ENCODE measurements at regions not wholly inside any gene's neighbourhood (a gene's known extent, or its start where the extent isn't known, plus 50 kb on each side); places are given as distances from the start of the nearest gene placed in this dataset.

- no peak for TF ChIP-seq CTCF (conservative IDR thresholded peaks at IDR 0.05; ENCODE audit: low read depth, low read length)
- H3K4me3 ChIP-seq (ENCODE audit: low read depth, low read length), result no peak overlapping the region
- no peak for DNase-seq (ENCODE audit: low read depth)
These were observed 436.5 kb downstream of the SIPA1L2 start for GRCh38 chr1:232193451-232193783.

DNA sequence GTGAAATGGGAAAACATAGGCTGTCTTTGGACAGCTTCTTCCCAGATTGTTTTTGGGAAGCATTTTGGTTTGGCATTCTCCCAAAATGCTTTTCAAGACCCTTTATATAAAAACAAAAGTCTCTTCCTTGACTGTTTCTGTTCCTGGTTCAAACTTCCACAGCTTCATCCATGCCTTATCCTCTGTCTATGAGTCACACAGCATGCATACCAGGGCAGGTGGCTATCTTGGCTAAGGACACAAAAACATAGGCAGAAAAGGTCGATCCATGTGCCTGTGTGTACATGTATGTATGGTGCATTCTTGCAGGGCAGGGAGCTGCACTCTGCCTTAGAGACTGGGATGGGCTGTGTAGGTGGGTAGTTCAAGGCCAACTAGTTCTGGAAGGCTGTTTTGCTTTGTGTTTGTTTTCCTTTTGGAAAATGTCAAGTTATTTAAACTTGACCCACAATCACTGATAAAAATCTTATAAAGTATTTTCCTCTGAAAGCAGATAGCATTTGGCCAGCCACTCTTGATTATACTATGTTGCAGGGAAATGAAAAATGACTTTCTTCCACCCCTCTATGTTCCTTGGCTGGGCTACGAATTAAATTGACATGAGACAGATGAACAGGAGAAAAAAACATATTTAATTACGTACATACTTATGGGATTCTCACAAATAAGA is 437.0 kb downstream of the SIPA1L2 start:
- no peak overlapping the region for H3K4me3 ChIP-seq (ENCODE audit: low read depth, low read length)
- TF ChIP-seq CTCF (conservative IDR thresholded peaks at IDR 0.05; ENCODE audit: low read depth, low read length), result no peak
- peak; percentile 17 for DNase-seq (ENCODE audit: low read depth)

DNA sequence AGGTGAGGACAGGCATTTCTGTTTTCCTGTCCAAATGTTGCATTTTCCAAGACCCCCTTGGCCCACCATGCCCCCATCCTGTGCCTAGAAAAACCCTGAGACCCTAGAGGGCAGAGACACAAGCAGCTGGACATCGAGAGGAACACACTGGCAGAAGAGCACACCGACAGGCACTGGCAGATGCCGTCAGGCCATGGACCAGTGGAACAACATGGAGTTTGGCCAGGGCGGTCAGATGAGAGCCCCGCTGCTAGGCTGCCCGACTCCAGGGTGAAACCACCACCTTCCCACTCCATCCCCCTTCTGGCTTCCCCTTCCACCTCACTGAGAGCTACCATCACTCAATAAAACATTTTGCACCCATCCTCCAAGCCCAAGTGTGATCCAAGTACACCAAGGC is 438.4 kb downstream of the SIPA1L2 start:
- no peak for DNase-seq (ENCODE audit: low read depth)
- TF ChIP-seq CTCF (conservative IDR thresholded peaks at IDR 0.05; ENCODE audit: low read depth, low read length), result no peak
- no peak overlapping the region for H3K4me3 ChIP-seq (ENCODE audit: low read depth, low read length)

- no peak overlapping the region for H3K4me3 ChIP-seq (ENCODE audit: low read depth, low read length)
- no peak for DNase-seq (ENCODE audit: low read depth)
- TF ChIP-seq CTCF (conservative IDR thresholded peaks at IDR 0.05; ENCODE audit: low read depth, low read length), result no peak
These were observed 441.6 kb downstream of the SIPA1L2 start for GRCh38 chr1:232188318-232188717.

DNA sequence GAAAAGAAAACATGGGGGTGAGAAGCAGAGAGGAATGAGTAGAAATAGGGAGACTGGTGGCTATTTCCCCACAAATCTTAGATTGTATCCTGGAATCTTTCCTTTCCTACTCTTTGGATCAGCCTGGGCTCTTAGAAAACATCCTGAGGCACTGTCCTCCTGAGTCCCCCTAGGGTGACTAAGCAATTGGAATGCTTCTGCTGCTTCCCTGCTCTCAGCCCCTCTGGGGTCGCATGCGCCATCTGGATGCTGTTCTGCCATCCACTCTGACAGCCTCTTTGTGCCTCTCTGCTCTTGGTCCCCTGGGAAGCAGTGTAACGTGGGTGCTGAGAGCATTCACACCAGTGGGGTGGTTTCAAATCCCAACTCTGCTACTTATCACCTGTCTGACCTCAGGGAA is 443.0 kb downstream of the SIPA1L2 start:
- DNase-seq (ENCODE audit: low read depth), result no peak
- H3K4me3 ChIP-seq (ENCODE audit: low read depth, low read length), result no peak overlapping the region
- no peak for TF ChIP-seq CTCF (conservative IDR thresholded peaks at IDR 0.05; ENCODE audit: low read depth, low read length)

DNA sequence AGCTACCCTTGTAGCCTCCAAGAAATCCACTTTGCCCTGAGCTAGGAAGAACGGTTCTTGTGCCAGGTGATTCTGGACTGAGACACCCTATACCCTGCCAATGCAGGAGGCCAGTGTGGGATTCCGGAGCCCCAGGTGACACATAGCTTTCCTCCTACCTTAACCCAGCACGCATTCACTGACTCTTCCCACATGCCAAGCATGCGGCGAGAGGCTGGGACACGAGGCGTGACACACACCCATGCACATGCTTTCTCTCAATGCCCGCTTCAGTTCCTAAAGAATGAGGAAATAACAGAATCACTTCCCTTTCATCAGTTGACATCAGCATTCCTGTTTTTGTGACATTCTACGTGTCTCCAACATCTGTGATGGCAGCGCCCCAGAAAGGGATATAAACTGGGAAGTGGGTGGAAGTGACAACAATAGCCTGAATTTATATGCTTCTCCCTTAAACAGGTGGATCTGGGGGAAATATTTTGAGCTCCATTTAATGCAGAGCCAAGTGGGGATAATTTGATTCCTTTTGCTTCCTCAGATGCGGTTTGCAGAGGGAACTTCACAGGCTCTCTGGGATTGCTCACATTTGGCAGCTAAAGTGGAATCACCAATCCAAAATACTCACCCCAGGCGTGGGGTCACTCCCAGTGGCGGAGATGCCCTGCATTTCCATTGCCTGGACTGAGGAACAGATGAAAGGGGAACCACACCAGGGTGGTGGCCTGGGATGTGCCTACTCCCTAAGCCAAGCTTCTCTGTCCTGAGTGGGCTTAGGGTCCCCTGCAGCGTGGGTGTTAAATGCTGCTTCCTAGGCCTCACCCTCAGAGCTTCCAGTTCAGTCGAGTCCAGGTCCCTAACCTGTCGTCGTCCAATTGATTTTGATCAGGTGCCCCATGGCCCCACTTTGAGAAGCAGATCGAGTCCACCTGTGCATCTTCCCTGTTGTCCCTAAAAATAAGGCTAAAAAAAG is 445.1 kb downstream of the SIPA1L2 start:
- no peak for TF ChIP-seq CTCF (conservative IDR thresholded peaks at IDR 0.05; ENCODE audit: low read depth, low read length)
- no peak overlapping the region for H3K4me3 ChIP-seq (ENCODE audit: low read depth, low read length)
- DNase-seq (ENCODE audit: low read depth), result no peak

All from choroid plexus epithelial cell (primary cell).